ENCODE measurements at regions not wholly inside any gene's neighbourhood (a gene's known extent, or its start where the extent isn't known, plus 50 kb on each side); places are given as distances from the start of the nearest gene placed in this dataset.
"Not testable (repeated sequence)": the region's sequence is repeated elsewhere in the genome, so short reads cannot be mapped to it uniquely, and the experiment has no call there.

DNA sequence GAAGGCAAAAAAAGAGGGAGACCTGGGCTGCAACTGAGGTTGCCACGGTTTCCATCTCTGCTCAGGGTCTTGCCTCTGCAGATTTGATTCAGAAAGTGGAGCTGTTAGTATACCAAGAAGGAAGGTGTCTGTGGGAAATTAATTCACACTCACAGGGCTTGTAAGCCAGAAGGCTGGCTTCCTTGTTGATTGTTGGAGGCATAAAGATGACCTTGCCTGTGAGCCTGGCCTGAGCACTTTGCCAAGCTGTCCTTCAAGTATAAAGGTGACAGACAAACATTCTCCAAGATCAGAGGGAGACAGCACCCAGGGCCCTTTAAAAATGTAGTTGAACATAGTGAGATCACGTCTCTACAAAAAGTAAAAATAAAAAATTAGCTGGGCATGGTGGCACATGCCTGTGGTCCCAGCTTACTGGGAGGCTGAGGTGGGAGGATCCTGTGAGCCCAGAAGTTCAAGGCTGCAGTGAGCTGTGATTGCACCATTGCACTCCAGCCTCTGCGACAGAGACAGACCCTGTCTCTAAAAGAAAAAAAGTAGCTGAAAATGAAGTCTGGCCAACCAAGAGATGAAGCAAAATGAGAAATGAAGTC, 91.2 kb upstream of the UXS1 start:
- Mint-ChIP-seq H3K4me1 (peaks cover 43% of the 10 kb centered on the region), H3K9me3 (no peaks in the 10 kb centered on the region), H3K27ac (no peak overlapping the region), H3K27me3 (ENCODE audit: low read depth) (no peaks in the 10 kb centered on the region), H3K36me3 (no peaks in the 10 kb centered on the region), H3K4me3 (no peak overlapping the region)
- no peak for TF ChIP-seq CTCF (IDR thresholded peaks at IDR 0.05; ENCODE audit: unreplicated experiment)
- no peak for DNase-seq (ENCODE audit: low spot score in 2 of 2, unreplicated experiment in 2 of 2)

- no peaks in the 10 kb centered on the region for H3K9me3 Mint-ChIP-seq
- no peak overlapping the region for H3K4me3 Mint-ChIP-seq
- no peaks in the 10 kb centered on the region for H3K27me3 Mint-ChIP-seq (ENCODE audit: low read depth)
- peaks cover 49% of the 10 kb centered on the region for H3K4me1 Mint-ChIP-seq
- no peaks in the 10 kb centered on the region for H3K36me3 Mint-ChIP-seq
- no peak overlapping the region for H3K27ac Mint-ChIP-seq
- no peak for DNase-seq (ENCODE audit: low spot score in 2 of 2, unreplicated experiment in 2 of 2)
- TF ChIP-seq CTCF (IDR thresholded peaks at IDR 0.05; ENCODE audit: unreplicated experiment): no peak
Observed at GRCh38 chr2:106284691-106285202, 90.6 kb upstream of the UXS1 start.

GRCh38 chr2:106284255-106284654, 90.2 kb upstream of the UXS1 start:
- Mint-ChIP-seq H3K27me3 (ENCODE audit: low read depth) (no peaks in the 10 kb centered on the region), H3K36me3 (no peaks in the 10 kb centered on the region), H3K4me3 (no peak overlapping the region), H3K9me3 (no peaks in the 10 kb centered on the region), H3K4me1 (peaks cover 54% of the 10 kb centered on the region), H3K27ac (no peak overlapping the region)
- DNase-seq (ENCODE audit: low spot score in 2 of 2, unreplicated experiment in 2 of 2): no peak
- TF ChIP-seq CTCF (IDR thresholded peaks at IDR 0.05; ENCODE audit: unreplicated experiment): no peak

GRCh38 chr2:106283228-106284152, 89.4 kb upstream of the UXS1 start:
- DNase-seq (ENCODE audit: low spot score in 2 of 2, unreplicated experiment in 2 of 2); H3K27me3 Mint-ChIP-seq (ENCODE audit: low read depth); H3K9me3 Mint-ChIP-seq; H3K4me3 Mint-ChIP-seq; H3K36me3 Mint-ChIP-seq; H3K27ac Mint-ChIP-seq: not testable (repeated sequence)
- peaks cover 60% of the 10 kb centered on the region for H3K4me1 Mint-ChIP-seq

GRCh38 chr2:106282462-106283170, 88.5 kb upstream of the UXS1 start:
- DNase-seq (ENCODE audit: low spot score in 2 of 2, unreplicated experiment in 2 of 2): no peak
- H3K27ac Mint-ChIP-seq: no peak overlapping the region
- H3K4me1 Mint-ChIP-seq: peaks cover 65% of the 10 kb centered on the region
- H3K9me3 Mint-ChIP-seq: no peaks in the 10 kb centered on the region
- no peaks in the 10 kb centered on the region for H3K27me3 Mint-ChIP-seq (ENCODE audit: low read depth)
- H3K36me3 Mint-ChIP-seq: no peaks in the 10 kb centered on the region
- H3K4me3 Mint-ChIP-seq: no peak overlapping the region
- no peak for TF ChIP-seq CTCF (IDR thresholded peaks at IDR 0.05; ENCODE audit: unreplicated experiment)

- peak overlapping the region; percentile 27 for H3K27ac Mint-ChIP-seq
Observed at GRCh38 chr2:106281907-106282430, 87.9 kb upstream of the UXS1 start.

More at GRCh38 chr2:106281907-106282430, 87.9 kb upstream of the UXS1 start:
- not testable (repeated sequence) for H3K36me3 Mint-ChIP-seq; H3K27me3 Mint-ChIP-seq (ENCODE audit: low read depth); H3K4me3 Mint-ChIP-seq; DNase-seq (ENCODE audit: low spot score in 2 of 2, unreplicated experiment in 2 of 2); H3K9me3 Mint-ChIP-seq
- peaks cover 65% of the 10 kb centered on the region for H3K4me1 Mint-ChIP-seq
